ENCODE measurements at regions not wholly inside any gene's neighbourhood (a gene's known extent, or its start where the extent isn't known, plus 50 kb on each side); places are given as distances from the start of the nearest gene placed in this dataset.

- Histone ChIP-seq H3K4me1 (ENCODE audit: insufficient read depth, low read length) (no peaks in the 10 kb centered on the region), H3K79me2 (ENCODE audit: low read length) (no peaks in the 10 kb centered on the region), H3K4me3 (ENCODE audit: low read length) (no peak overlapping the region), H3F3A (ENCODE audit: low read length, unreplicated experiment) (no peaks in the 10 kb centered on the region), H3K9me3 (ENCODE audit: low read length) (no peaks in the 10 kb centered on the region), H4K20me1 (ENCODE audit: low read length) (no peaks in the 10 kb centered on the region), H3K27me3 (ENCODE audit: low read length) (no peaks in the 10 kb centered on the region), H3K9me2 (replicated peaks; ENCODE audit: low read length) (no peaks in the 10 kb centered on the region), H3K36me3 (ENCODE audit: low read depth, low read length) (no peaks in the 10 kb centered on the region), H2AFZ (ENCODE audit: low read length) (no peak overlapping the region), H3K9ac (ENCODE audit: low read length) (no peak overlapping the region), H3K27ac (ENCODE audit: low read length) (no peak overlapping the region), H3K4me2 (ENCODE audit: low read length) (no peak overlapping the region)
- CTCF ChIA-PET: no interaction called here
- no peak for TF ChIP-seq EZH2 (IDR thresholded peaks at IDR 0.05; ENCODE audit: low read length, unreplicated experiment)
- no peak for TF ChIP-seq EZH2phosphoT487 (IDR thresholded peaks at IDR 0.05; ENCODE audit: borderline replicate concordance, low read length)
- TF ChIP-seq CTCF (conservative IDR thresholded peaks at IDR 0.05; ENCODE audit: low read depth, low read length): no peak
- intact Hi-C loops (cut with micrococcal nuclease): no loop called here
- POLR2A ChIA-PET (ENCODE audit: unreplicated experiment): no interaction called here
- no TSS peak for BruUV-seq (replicated peaks)
- DNase-seq: no peak
- no peak for ATAC-seq
Observed at GRCh38 chr1:87592156-87592555, 263.5 kb downstream of the LMO4 start.

GRCh38 chr1:87594736-87595383 is 266.2 kb downstream of the LMO4 start:
- TF ChIP-seq CTCF (conservative IDR thresholded peaks at IDR 0.05; ENCODE audit: low read depth, low read length) (no peak), EZH2phosphoT487 (IDR thresholded peaks at IDR 0.05; ENCODE audit: borderline replicate concordance, low read length) (no peak), EZH2 (IDR thresholded peaks at IDR 0.05; ENCODE audit: low read length, unreplicated experiment) (no peak)
- Histone ChIP-seq H3K27ac (ENCODE audit: low read length) (no peak overlapping the region), H3K9ac (ENCODE audit: low read length) (no peak overlapping the region), H3K4me3 (ENCODE audit: low read length) (no peak overlapping the region), H3K4me2 (ENCODE audit: low read length) (no peak overlapping the region), H3K9me3 (ENCODE audit: low read length) (no peaks in the 10 kb centered on the region), H3K9me2 (replicated peaks; ENCODE audit: low read length) (no peaks in the 10 kb centered on the region), H4K20me1 (ENCODE audit: low read length) (no peaks in the 10 kb centered on the region), H3K79me2 (ENCODE audit: low read length) (no peaks in the 10 kb centered on the region), H3K27me3 (ENCODE audit: low read length) (no peaks in the 10 kb centered on the region), H3F3A (ENCODE audit: low read length, unreplicated experiment) (no peaks in the 10 kb centered on the region), H3K4me1 (ENCODE audit: insufficient read depth, low read length) (no peaks in the 10 kb centered on the region), H2AFZ (ENCODE audit: low read length) (no peak overlapping the region), H3K36me3 (ENCODE audit: low read depth, low read length) (no peaks in the 10 kb centered on the region)
- POLR2A ChIA-PET (ENCODE audit: unreplicated experiment): no interaction called here
- no peak for ATAC-seq
- intact Hi-C loops (cut with micrococcal nuclease): no loop called here
- CTCF ChIA-PET: no interaction called here
- no TSS peak for BruUV-seq (replicated peaks)
- DNase-seq: no peak

GRCh38 chr1:87595384-87595781 is 266.7 kb downstream of the LMO4 start:
- TF ChIP-seq EZH2phosphoT487 (IDR thresholded peaks at IDR 0.05; ENCODE audit: borderline replicate concordance, low read length): no peak
- TF ChIP-seq CTCF (conservative IDR thresholded peaks at IDR 0.05; ENCODE audit: low read depth, low read length): no peak
- no peak for TF ChIP-seq EZH2 (IDR thresholded peaks at IDR 0.05; ENCODE audit: low read length, unreplicated experiment)
- ATAC-seq (no peak), DNase-seq (no peak)
- Histone ChIP-seq H3K9me3 (ENCODE audit: low read length) (no peaks in the 10 kb centered on the region), H3K4me3 (ENCODE audit: low read length) (no peak overlapping the region), H3F3A (ENCODE audit: low read length, unreplicated experiment) (no peaks in the 10 kb centered on the region), H3K27ac (ENCODE audit: low read length) (no peak overlapping the region), H3K27me3 (ENCODE audit: low read length) (no peaks in the 10 kb centered on the region), H3K9me2 (replicated peaks; ENCODE audit: low read length) (no peaks in the 10 kb centered on the region), H3K36me3 (ENCODE audit: low read depth, low read length) (no peaks in the 10 kb centered on the region), H3K4me1 (ENCODE audit: insufficient read depth, low read length) (no peaks in the 10 kb centered on the region), H2AFZ (ENCODE audit: low read length) (no peak overlapping the region), H4K20me1 (ENCODE audit: low read length) (no peaks in the 10 kb centered on the region), H3K79me2 (ENCODE audit: low read length) (no peaks in the 10 kb centered on the region), H3K4me2 (ENCODE audit: low read length) (no peak overlapping the region), H3K9ac (ENCODE audit: low read length) (no peak overlapping the region)
- intact Hi-C loops (cut with micrococcal nuclease): no loop called here
- POLR2A ChIA-PET (ENCODE audit: unreplicated experiment): no interaction called here
- CTCF ChIA-PET: no interaction called here
- BruUV-seq (replicated peaks): no TSS peak

Measured in PC-3 (cell line).